ENCODE measurements at regions not wholly inside any gene's neighbourhood (a gene's known extent, or its start where the extent isn't known, plus 50 kb on each side); places are given as distances from the start of the nearest gene placed in this dataset.

DNA sequence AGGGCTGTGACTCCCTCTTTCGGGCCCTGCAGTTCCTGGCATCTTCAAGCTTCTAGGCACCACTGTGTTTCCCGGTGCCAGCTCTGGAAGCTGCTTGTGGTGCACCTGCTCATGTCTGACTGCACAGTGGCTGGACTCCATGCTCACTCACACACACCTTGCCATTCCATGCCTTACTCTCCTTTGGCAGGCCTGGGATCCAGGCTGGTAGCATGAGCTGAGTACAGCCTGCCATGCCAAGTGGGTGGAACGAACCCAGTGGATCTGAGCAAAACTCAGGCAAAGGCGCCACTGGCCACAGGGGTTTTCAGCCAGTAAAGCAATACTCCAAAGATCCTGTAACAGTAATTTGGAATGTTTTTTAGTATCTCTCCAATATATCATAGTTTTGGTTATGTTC is 902.7 kb upstream of the USP15 start:
- peak in 1 of 2 experiments; percentile 5 for DNase-seq

- no peak for DNase-seq
Observed at GRCh38 chr12:61362037-61362436, 898.2 kb upstream of the USP15 start.

DNA sequence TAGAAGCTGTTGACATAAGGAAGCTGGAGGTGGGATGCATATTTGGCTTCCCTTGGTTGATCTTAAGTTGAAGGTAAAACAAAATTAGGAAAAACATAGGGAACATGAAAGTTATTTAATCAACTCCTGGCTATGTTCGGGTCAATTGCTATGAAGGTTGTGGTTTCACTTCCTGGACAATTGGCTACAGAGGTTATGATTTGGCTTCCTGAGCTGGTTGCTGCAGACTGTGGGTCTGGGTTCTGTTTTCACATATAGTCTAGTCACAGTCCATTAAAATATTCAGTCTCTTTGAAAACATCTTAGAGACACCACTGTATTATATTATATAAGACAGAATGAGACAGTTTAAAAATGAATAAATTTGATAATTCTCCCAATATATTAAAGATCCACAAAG is 895.2 kb upstream of the USP15 start:
- DNase-seq, result no peak

- DNase-seq, result no peak
Observed at GRCh38 chr12:61367281-61367785, 892.9 kb upstream of the USP15 start.

DNA sequence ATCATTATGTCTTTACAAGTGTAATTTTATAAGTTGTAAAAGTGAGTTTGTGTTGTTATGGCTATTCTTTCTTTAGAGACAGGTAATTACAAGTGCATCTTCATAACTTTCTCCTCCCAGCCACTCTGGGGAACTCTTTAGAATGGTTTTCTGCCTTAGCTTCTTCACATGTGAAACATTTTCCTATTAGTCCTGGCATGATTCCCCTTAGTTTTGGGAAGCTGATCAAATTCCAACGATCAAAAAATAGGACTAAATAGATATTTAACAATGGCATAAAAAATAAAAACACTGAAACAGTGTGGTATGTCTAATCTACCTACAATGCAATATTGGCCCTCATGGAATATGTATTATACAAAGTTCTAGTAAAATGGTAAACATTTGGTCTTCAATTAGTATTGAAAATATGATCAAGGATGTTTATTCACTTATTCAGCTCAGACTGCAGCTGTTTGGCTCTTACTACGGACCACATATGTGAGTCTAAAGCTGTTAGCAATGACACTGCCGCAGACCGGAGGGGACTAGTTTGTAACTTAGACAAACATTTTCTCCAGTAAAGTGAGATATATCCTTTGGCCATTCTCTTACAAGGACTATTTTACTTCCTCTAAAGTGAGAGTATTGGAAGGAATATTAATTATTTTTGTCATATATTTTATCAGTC is 890.8 kb upstream of the USP15 start:
- DNase-seq, result no peak

DNA sequence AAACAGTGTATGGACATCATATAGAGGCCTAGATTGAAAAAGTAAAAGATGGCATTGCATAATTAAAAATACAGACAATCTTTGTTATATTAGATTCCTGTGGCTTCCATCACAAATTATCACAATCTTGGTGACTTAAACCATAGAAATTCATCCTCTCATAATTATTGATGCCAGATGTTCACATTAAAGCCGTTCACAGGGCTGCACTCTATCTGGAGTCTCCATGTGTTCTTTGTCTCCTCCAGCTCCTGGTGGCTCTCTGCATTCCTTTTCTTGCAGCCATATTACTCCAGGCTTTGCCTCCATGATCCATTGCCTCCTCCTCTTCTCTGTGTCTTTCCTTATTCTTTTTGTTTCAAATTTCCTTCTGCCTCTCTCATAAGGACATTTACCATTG is 875.7 kb upstream of the USP15 start:
- no peak for DNase-seq

DNA sequence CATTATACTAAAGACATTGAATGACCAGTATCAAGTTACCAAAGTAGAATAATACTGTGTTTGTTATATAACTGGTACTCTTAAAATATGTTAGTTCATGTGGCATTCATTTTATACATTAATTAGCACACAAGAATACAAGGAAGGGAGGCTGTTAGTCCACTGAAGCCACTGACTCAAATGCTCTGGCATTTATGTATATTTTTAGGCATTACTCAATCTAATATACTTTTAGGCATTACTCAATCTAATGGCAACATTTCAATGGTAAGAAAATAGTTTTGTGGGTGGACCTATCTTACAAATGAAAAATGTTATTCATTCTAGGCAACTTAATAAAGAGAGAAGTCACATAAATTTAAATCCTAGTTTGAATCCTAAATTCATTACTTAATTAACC is 874.4 kb upstream of the USP15 start:
- no peak for DNase-seq

DNA sequence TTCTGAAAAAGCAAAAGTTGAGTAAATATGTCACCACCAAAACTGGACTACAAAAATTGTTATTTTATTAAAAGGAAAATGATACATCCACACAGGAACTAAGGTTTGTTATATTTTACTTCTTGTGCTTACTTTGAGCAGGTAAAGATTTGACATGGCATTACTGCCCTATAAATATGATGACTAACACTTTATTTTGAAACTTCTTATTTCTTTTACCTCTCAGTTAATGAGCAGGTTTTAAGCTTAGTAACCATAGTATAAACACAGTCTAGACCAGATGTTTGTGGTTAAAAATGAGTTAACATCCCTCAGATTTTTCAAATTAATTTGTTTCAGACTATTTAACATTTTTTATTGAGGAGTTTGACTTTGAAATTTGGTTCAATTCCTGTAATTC is 862.5 kb upstream of the USP15 start:
- no peak for DNase-seq

- no peak for DNase-seq
Observed at GRCh38 chr12:61412201-61412600, 848.0 kb upstream of the USP15 start.

- no peak for DNase-seq
Observed at GRCh38 chr12:61414470-61414869, 845.7 kb upstream of the USP15 start.

DNA sequence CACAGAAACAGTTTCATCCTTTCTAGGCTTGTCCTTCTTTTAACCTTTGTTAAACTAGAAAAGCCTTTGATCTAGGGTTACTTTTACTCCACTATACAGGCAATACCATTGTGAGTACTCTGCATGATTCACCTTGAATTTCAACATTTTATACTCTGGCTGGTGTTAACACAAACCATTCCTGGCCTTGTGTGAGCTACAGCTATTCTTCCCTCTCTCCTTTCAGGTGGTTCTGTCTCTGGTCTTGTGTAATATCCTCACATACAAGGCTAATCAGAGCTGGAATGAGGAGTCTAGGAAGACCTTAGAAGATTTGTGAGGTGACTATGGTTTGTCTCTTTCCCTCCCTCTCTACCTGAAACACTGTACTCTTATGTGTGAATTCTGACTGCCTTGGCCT is 837.4 kb upstream of the USP15 start:
- no peak for DNase-seq

- DNase-seq, result no peak
Observed at GRCh38 chr12:61452076-61452475, 808.1 kb upstream of the USP15 start.

DNA sequence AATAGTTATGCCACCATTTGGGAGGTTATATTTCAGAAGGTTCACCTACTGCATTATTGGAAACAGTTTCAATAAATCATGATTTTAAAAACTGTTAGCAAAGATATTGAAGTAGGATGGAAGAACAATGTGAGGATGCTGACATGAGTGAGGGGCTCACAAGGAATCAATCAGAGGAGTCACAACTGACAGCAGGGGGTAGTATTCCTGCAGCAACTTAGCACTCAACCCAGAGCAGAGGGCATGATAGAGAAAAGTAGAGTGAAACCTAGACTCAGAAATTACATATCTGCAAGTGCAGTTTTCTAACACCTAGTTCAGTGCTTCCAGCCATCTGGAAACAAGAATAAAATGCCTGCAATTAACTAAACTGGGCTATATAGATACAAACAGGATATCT is 772.5 kb upstream of the USP15 start:
- no peak for DNase-seq

GRCh38 chr12:61490526-61491498 is 769.4 kb upstream of the USP15 start:
- DNase-seq, result no peak

DNA sequence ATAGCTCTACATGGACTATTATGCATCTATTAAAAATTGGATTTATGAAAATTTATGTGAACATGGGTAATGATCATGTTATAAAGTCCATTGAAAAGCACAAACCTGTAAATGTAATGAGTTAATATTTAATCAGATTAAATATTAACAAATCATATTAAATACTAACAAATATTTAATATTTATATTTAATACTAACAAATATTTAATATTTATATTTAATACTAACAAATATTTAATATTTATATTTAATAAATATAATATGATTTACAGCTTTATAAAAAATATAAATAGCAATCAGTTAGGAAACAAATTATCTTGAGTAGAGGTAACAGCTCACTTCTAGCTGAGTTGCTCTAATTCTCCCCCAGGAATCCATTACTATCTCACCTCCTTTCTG is 758.0 kb upstream of the USP15 start:
- DNase-seq, result no peak

DNA sequence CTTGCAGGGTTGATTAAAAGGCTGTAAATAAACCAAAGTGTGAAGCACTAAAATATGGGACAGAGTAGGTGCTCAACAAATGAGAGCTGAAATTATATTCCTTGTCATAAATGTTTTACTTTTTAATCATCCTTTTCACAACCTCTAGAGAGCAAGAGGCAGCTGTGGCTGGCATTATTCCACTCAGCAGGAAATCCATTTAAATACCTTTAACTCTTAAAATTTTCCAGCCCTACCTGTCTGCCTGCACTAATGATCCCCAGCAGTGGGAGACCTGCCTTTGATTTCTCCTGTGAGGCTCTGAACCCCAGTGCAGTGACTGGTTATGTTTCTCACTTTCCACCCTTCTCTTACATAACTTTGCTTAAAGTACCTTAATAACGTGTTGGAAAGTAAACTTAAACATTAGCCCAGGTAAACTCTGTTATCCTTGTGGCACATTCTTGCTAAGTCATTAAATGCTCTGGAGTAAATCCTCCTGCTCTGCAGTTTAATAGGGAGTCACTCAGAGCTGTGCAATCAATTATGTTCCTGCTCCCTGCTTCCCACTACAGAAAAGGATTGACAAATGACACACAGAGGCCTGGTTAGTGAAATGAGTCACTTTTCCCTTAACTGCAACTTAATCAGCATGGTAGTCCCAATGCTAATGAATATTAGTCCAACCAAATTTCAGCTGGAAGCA is 755.7 kb upstream of the USP15 start:
- no peak for DNase-seq

GRCh38 chr12:61513499-61513898 is 746.7 kb upstream of the USP15 start:
- no peak for DNase-seq

DNA sequence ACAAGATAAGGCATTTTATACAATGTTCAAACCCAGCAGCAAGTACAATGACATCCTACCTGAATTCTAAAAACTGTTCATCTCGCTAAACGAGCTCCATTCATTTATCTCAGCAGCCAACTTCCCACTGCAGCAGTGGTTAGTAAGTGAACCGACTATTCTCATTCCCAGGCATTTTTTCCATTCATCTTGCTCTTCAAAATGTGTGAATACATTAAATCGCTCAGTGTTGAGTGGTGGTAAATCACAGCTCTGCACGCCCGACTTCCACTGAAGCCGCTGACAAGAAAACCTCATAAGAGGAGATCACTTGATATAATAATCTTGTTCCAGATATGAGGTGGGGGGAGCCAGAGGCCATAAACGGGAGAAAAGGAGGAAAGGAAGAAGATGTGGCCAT is 746.2 kb upstream of the USP15 start:
- DNase-seq, result no peak

GRCh38 chr12:61521258-61521657 is 738.9 kb upstream of the USP15 start:
- DNase-seq, result no peak

DNA sequence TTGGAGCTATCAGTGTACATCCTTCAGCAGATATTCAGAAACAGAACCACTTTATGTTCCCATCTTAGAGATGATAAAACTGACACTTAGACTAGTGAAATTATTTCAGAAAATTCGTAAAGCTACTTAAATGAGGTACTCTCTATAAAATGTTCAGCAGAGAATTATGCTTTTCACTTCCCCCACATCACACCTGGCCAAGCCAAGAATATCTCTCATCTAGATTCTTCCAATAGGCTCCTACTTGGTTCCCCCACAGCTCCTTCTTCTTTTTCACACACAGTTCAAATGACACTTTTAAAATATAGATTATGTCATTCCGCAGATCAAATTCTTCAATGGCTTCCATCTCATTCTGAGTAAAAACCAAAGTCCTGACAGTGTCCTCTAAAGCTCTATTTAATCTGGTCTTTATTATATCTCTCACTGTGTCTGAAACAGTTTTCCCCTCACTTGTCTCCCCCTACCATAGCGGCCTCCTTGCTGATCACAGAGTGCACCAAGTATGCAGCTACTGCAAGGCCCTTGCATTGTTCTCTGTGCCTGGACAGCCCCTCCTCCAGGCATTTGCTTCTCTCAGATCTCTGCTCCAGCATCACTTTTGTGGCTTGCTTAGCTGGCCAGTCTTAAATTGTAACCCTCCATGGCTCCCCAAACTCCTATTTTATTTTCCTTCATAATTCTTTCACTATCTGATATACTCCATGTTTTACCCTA is 736.8 kb upstream of the USP15 start:
- DNase-seq, result no peak

GRCh38 chr12:61524851-61525250 is 735.4 kb upstream of the USP15 start:
- DNase-seq, result no peak

DNA sequence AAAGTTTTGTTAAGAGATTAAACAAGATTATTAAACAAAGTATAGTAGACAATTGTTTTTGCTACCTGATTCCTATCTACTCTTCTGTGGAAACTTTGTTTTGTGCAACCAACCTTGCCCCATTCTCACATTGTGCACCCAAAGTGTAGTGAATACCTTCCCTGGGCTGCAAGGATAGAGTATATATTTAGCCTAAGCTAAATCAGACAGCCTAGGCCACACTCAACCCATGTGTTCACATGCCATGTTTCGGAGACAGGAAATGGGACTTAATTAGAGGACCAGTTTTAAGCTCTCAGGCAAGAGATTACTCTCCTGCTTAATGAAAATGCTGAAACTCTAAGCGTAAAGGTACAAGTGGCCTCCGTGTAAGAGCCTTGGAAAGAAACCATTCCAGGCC is 734.9 kb upstream of the USP15 start:
- no peak for DNase-seq

DNA sequence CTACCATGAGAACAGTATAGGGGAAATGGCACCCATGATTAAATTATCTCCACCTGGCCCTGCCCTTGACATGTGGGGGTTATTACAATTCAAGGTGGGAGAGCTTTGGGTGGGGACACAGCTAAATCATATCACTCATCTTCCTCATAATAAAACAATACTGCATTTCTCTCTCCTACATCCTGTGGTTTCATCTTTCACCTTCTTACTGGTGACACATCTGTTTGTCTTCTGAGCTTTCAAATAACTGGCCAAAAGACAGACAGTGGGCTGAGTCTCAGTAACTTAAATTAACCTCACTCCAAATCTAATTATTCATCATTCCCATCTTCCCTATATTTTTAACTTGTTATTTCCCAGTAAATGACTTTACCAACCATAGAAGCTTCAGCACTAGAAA is 729.7 kb upstream of the USP15 start:
- DNase-seq, result no peak
